Aorta (tissue), 5 donors: ENCODE measurements at regions not wholly inside any gene's neighbourhood (a gene's known extent, or its start where the extent isn't known, plus 50 kb on each side); places are given as distances from the start of the nearest gene placed in this dataset.

Experiments
- ATAC-seq: fragments of 200-7000 bp; cut with Tn5 transposase; one replicate; pipeline ENCODE4 v1.9.1; 2022; ENCODE audit warnings: moderate library complexity; ENCODE audit not compliant: low FRiP score
- DNase-seq, 2 donors: peaks; one replicate each; pipeline ENCODE4 v3.0.0-alpha.2; 2020
- H3K27ac ChIP-seq, 2 donors: one replicate each; pipeline ENCODE4 v1.5.1; 2013; ENCODE audit warnings: low read length in 2 of 2, mild to moderate bottlenecking in 2 of 2, moderate library complexity in 2 of 2, control low read depth in 1 of 2, inconsistent platforms in 1 of 2, low read depth in 1 of 2
- H3K27me3 ChIP-seq, 2 donors: one replicate each; pipeline ENCODE4 v1.6.1; 2013; ENCODE audit warnings: control low read depth in 1 of 2, low read length in 1 of 2, mild to moderate bottlenecking in 1 of 2, moderate library complexity in 1 of 2; ENCODE audit not compliant: insufficient read depth in 2 of 2, control insufficient read depth in 1 of 2
- H3K36me3 ChIP-seq, 2 donors: one replicate each; pipeline ENCODE4 v1.6.1; 2013; ENCODE audit warnings: control low read depth in 1 of 2, low read length in 1 of 2, mild to moderate bottlenecking in 1 of 2; ENCODE audit not compliant: insufficient read depth in 2 of 2, control insufficient read depth in 1 of 2
- H3K4me1 ChIP-seq, 2 donors: one replicate each; pipeline ENCODE4 v1.6.1; 2013; ENCODE audit warnings: low read length in 2 of 2, control low read depth in 1 of 2, mild to moderate bottlenecking in 1 of 2, moderate library complexity in 1 of 2; ENCODE audit not compliant: insufficient read depth in 2 of 2, control insufficient read depth in 1 of 2
- H3K4me3 ChIP-seq, 2 donors: one replicate each; pipeline ENCODE4 v1.5.1; 2013; ENCODE audit warnings: low read length in 2 of 2, control low read depth in 1 of 2, mild to moderate bottlenecking in 1 of 2
- H3K9me3 ChIP-seq: one replicate; pipeline ENCODE4 v1.6.1; 2013; ENCODE audit warnings: mild to moderate bottlenecking, low read length; ENCODE audit not compliant: control insufficient read depth
- WGBS, 2 donors: extraction: QIAGEN DNeasy Blood & Tissue Kit; methylation state at CpG; one replicate each; pipeline ENCODE4 v1.1.7; 2013; 5-methylcytosine and 5-hydroxymethylcytosine counted together
- intact Hi-C, 2 donors: fragments of 100-400 bp; cut with DNase I; formaldehyde crosslinking; loops; one replicate each; pipeline versions ENCODE4 v1.14.2 to v1.15.0; 2022
- donor health status: healthy with polysubstance abuse.
- donor health status: Bipolar disorder and iron deficiency.
- donor health status: DM: no; HTN: no; CAD: no.
- donor health status: DM: no; HTN: no; CAD: no.
- donor health status: DM: yes; HTN: yes; CAD: no.

DNA sequence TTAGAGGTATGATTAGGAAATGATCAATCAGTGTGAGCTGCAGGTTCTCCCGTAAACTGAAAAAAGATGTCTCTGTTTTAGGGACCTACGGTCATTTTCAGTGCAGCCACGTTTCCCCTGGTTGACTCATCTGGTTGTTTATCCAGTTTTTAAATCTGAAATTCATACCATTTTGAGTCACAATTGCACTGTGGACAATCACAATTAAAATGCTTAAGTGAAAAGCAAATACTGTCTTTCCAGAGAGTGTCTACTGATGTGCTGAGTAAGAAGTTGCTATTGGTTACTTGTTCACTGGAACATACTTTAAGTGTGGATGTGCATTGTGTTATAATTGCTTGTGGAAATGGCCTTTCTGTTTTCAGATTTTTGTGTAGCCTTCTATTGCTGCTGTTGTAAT is 305.1 kb upstream of the SASH1 start:
- WGBS, 2 donors: 76 to 78% methylated on average over 3 of the region's 3 CpGs
- ATAC-seq (no peak), DNase-seq (no peak)
- Histone ChIP-seq H3K36me3 (no peaks in the 10 kb centered on the region), H3K27me3 (no peaks in the 10 kb centered on the region), H3K27ac (no peak overlapping the region), H3K4me3 (no peak overlapping the region), H3K9me3 (no peaks in the 10 kb centered on the region), H3K4me1 (no peaks in the 10 kb centered on the region)
- intact Hi-C loops: no loop called here

DNA sequence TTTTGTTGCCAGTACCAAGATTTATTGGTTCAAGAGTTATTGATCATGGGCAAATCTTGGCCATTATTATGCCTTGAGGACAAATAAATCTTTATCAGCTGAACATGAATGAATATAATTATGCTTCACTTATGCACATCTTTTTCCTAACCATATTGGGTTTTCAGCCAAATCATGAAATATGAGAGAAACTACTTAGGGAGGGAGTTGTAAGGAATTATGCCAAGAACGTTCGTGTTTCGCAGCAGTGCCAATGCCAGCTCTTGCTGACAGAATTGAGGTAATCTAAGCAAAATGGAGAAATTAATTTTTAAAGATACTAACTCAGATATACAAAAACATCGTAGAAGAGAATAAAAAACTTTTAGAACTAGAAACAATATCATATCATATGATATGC is 301.1 kb upstream of the SASH1 start:
- DNase-seq: no peak
- H3K4me3 ChIP-seq: no peak overlapping the region
- H3K36me3 ChIP-seq: no peaks in the 10 kb centered on the region
- no peaks in the 10 kb centered on the region for H3K9me3 ChIP-seq
- no peaks in the 10 kb centered on the region for H3K4me1 ChIP-seq
- no peaks in the 10 kb centered on the region for H3K27me3 ChIP-seq
- WGBS, 2 donors: 22 to 31% methylated on average over 4 of the region's 4 CpGs
- intact Hi-C loops: no loop called here
- no peak overlapping the region for H3K27ac ChIP-seq
- ATAC-seq: no peak

DNA sequence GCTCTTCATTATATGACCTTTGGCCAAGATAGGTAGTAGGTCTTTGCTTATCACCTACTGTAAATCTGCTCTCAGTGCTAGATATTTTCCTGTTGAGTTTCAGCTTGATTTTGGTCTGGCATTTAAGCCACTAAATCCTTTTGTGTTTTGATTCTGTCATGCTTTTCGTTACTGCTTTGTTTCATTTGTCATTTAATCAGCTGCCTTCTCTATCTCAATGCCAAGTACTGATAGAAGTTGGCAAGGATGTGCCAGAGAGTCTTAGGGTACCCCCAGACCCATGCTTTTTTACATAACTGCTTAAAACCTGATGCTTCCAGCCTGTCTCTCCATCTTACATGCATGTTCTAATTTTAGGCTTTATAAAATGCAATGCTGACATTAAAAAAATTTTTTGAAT is 300.1 kb upstream of the SASH1 start:
- H3K4me3 ChIP-seq: no peak overlapping the region
- no peak overlapping the region for H3K27ac ChIP-seq
- H3K4me1 ChIP-seq: no peaks in the 10 kb centered on the region
- H3K27me3 ChIP-seq: no peaks in the 10 kb centered on the region
- WGBS, 2 donors: 6 to 24% methylated on average over 1 of the region's 1 CpG
- ATAC-seq: no peak
- H3K36me3 ChIP-seq: no peaks in the 10 kb centered on the region
- H3K9me3 ChIP-seq: no peaks in the 10 kb centered on the region
- intact Hi-C loops: no loop called here
- no peak for DNase-seq

GRCh38 chr6:148044261-148044751 is 298.3 kb upstream of the SASH1 start:
- intact Hi-C loops: no loop called here

DNA sequence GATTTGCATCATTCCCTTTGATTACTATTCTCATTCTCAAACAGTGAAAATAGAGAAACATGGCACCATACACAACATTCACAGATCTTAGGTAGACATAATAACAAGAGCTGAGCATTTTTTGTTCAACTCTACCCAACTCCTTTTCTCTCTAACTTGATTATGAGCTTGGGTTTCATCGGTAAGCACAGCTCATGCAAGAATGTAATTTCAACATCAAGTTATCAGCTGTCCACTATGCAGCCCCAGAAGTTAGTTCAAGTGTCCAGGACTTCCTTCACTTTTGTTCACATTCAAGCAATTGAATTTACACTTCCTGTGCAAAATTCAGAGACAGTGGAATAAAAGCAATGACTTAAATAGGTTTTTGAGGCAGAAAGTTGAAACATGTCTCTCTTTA is 297.7 kb upstream of the SASH1 start:
- H3K9me3 ChIP-seq: no peaks in the 10 kb centered on the region
- intact Hi-C loops: no loop called here
- WGBS, 2 donors: 69 to 72% methylated on average over 1 of the region's 1 CpG

More at GRCh38 chr6:148044261-148044751, 298.3 kb upstream of the SASH1 start:
- WGBS, 2 donors: 68 to 74% methylated on average over 1 of the region's 1 CpG
- no peaks in the 10 kb centered on the region for H3K4me1 ChIP-seq
- H3K9me3 ChIP-seq: no peaks in the 10 kb centered on the region
- ATAC-seq: no peak
- no peak overlapping the region for H3K27ac ChIP-seq
- no peak overlapping the region for H3K4me3 ChIP-seq
- H3K27me3 ChIP-seq: no peaks in the 10 kb centered on the region
- no peaks in the 10 kb centered on the region for H3K36me3 ChIP-seq
- DNase-seq: no peak

DNA sequence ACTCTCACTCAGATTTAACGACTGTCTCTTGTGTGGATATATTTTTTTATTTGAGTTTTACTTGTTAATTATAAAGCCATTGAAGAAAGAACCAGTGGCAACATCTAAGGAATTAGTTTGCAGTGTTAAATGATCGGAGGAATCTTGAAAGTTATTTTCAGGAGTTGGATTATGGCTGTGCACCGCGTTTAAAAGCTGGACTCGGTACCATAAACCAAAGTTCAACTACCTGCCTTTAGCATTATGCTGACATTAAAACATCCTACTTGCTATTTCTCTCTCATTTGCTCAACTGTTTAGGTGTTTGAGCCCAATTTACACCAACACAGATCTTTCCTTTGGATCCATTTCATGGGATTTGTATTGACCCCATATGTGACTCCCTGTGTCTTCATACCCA is 289.4 kb upstream of the SASH1 start:
- no peak for ATAC-seq
- H3K27ac ChIP-seq: no peak overlapping the region
- H3K27me3 ChIP-seq: no peaks in the 10 kb centered on the region
- no peak overlapping the region for H3K4me3 ChIP-seq
- intact Hi-C loops: no loop called here
- H3K4me1 ChIP-seq: no peaks in the 10 kb centered on the region
- WGBS, 2 donors: 91 to 94% methylated on average over 5 of the region's 5 CpGs
- no peak for DNase-seq
- H3K9me3 ChIP-seq: peaks cover 5% of the 10 kb centered on the region
- no peaks in the 10 kb centered on the region for H3K36me3 ChIP-seq

More for the DNA sequence above, 297.7 kb upstream of the SASH1 start:
- Histone ChIP-seq H3K4me1 (no peaks in the 10 kb centered on the region), H3K27ac (no peak overlapping the region), H3K4me3 (no peak overlapping the region), H3K27me3 (no peaks in the 10 kb centered on the region), H3K36me3 (no peaks in the 10 kb centered on the region)
- ATAC-seq (no peak), DNase-seq (no peak)

DNA sequence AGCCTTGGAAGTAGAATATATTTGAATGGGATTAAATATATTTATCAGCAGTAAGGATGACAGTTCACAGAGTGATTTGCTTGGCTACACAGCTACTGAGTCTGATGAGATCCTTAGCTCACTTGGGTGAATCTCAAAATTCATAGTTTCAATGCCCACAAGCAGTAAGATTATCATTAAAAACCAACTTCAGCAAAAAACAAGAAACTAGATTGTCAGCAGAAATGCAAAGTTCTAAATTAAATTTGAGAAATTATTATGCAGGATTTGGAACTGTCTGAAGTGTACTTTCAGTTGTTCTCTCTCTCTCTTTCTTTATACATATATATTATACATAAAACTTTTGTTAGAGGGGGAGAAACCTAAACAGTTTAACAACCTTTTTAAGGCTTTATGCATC is 288.8 kb upstream of the SASH1 start:
- Histone ChIP-seq H3K4me3 (no peak overlapping the region), H3K27me3 (no peaks in the 10 kb centered on the region), H3K4me1 (no peaks in the 10 kb centered on the region), H3K9me3 (peaks cover 5% of the 10 kb centered on the region), H3K27ac (no peak overlapping the region), H3K36me3 (no peaks in the 10 kb centered on the region)
- DNase-seq (no peak), ATAC-seq (no peak)
- intact Hi-C loops: no loop called here

DNA sequence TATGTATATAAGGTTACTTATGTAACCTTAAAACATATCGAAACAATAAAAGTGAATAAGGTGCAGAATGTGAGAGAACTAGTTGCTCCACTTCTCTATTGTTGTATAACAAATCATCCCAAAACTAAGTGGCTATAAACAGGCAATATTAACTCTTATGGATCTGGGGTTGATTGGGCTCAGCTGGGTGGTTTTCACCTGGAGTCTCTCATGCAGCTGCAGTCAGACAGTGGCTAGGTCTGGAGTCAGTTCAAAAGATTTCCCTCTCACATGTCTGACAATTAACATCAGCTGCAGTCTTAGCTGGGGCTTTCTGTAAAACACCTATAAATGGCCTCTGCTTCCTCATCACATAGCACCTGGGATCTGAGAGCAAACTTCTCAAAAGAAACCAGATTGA is 288.4 kb upstream of the SASH1 start:
- Histone ChIP-seq H3K4me1 (no peaks in the 10 kb centered on the region), H3K9me3 (peaks cover 5% of the 10 kb centered on the region), H3K27ac (no peak overlapping the region), H3K4me3 (no peak overlapping the region), H3K27me3 (no peaks in the 10 kb centered on the region), H3K36me3 (no peaks in the 10 kb centered on the region)
- DNase-seq (no peak), ATAC-seq (no peak)
- intact Hi-C loops: no loop called here
- WGBS, 2 donors: 96 to 100% methylated on average over 1 of the region's 1 CpG

DNA sequence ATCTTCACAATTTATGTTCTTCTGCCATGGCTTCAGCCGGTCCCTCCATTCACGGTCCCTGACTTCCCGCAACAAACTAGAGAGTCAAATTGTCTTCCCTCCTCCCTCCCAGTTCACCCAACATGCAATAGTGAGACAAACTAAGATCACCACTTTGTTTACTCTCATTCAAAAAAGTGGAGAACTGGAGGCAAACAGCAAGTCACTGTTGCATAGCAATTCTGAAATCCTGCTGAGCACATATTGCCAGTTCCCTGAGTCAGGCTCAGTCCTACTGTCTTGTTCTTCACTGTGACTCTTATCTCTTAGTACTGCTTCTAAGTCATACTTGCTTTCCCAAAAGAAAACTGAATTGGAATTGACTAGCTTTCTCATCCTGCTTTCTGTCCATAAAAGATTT is 287.2 kb upstream of the SASH1 start:
- H3K27me3 ChIP-seq: no peaks in the 10 kb centered on the region
- intact Hi-C loops: no loop called here
- ATAC-seq: no peak
- H3K36me3 ChIP-seq: no peaks in the 10 kb centered on the region
- no peaks in the 10 kb centered on the region for H3K4me1 ChIP-seq
- H3K4me3 ChIP-seq: no peak overlapping the region
- H3K9me3 ChIP-seq: peaks cover 9% of the 10 kb centered on the region
- no peak overlapping the region for H3K27ac ChIP-seq
- no peak for DNase-seq
- WGBS, 2 donors: 76 to 88% methylated on average over 3 of the region's 3 CpGs
